GM23338 (cell line): ENCODE measurements at regions not wholly inside any gene's neighbourhood (a gene's known extent, or its start where the extent isn't known, plus 50 kb on each side); places are given as distances from the start of the nearest gene placed in this dataset.

Source experiments
- ATAC-seq: fragments of 200-7000 bp; cut with Tn5 transposase; 3 replicates; pipeline ENCODE4 v1.9.1; 2020
- DNase-seq: peaks from one replicate; pipeline ENCODE4 v3.0.0-alpha.2; 2015; ENCODE audit warnings: low spot score
- H2AFZ ChIP-seq: fragments of 200-600 bp; sonication (generic); 2 replicates; pipeline ENCODE4 v1.8.0; 2016; ENCODE audit warnings: antibody characterized with exemption, mild to moderate bottlenecking, moderate library complexity
- H3F3A ChIP-seq: fragments of 200-600 bp; sonication (generic); replicated peaks from 2 replicates; pipeline ENCODE4 v1.8.0; 2017; ENCODE audit warnings: antibody characterized with exemption, mixed run types, low read depth
- H3K27ac ChIP-seq: fragments of 200-600 bp; sonication (generic); 2 replicates; pipeline ENCODE4 v1.6.1; 2016; ENCODE audit warnings: low read depth
- H3K27me3 ChIP-seq: fragments of 200-600 bp; sonication (generic); 2 replicates; pipeline ENCODE4 v1.8.0; 2016; ENCODE audit warnings: mild to moderate bottlenecking, mixed run types, moderate library complexity; ENCODE audit not compliant: insufficient read depth
- H3K36me3 ChIP-seq: fragments of 200-600 bp; sonication (generic); 2 replicates; pipeline ENCODE4 v1.8.0; 2016; ENCODE audit warnings: mild to moderate bottlenecking; ENCODE audit not compliant: insufficient read depth
- H3K4me1 ChIP-seq: fragments of 200-600 bp; sonication (generic); 2 replicates; pipeline ENCODE4 v1.8.0; 2016; ENCODE audit warnings: mild to moderate bottlenecking, moderate library complexity; ENCODE audit not compliant: insufficient read depth
- H3K4me2 ChIP-seq: fragments of 200-600 bp; sonication (generic); 2 replicates; pipeline ENCODE4 v1.7.1; 2017; ENCODE audit warnings: mixed run types
- H3K4me3 ChIP-seq: fragments of 200-600 bp; sonication (generic); 2 replicates; pipeline ENCODE4 v1.6.1; 2016; ENCODE audit warnings: mixed run types
- H3K79me2 ChIP-seq: fragments of 200-600 bp; sonication (generic); replicated peaks from 2 replicates; pipeline ENCODE4 v1.8.0; 2017; ENCODE audit warnings: mild to moderate bottlenecking; ENCODE audit not compliant: insufficient read depth
- H3K9me2 ChIP-seq: fragments of 200-600 bp; sonication (generic); 2 replicates; pipeline ENCODE4 v1.8.0; 2017; ENCODE audit not compliant: insufficient read depth
- H4K20me1 ChIP-seq: fragments of 200-600 bp; sonication (generic); replicated peaks from 2 replicates; pipeline ENCODE4 v1.8.0; 2017; ENCODE audit warnings: mild to moderate bottlenecking; ENCODE audit not compliant: insufficient read depth
- H3K27ac Mint-ChIP-seq: 2 replicates; pipeline ENCODE4 v1.8.0; 2020; ENCODE audit warnings: inconsistent platforms, mild to moderate bottlenecking, moderate library complexity, mixed read lengths
- H3K27me3 Mint-ChIP-seq: 3 replicates; pipeline ENCODE4 v1.8.0; 2022; ENCODE audit warnings: low read depth, mild to moderate bottlenecking, moderate library complexity, mixed read lengths, inconsistent platforms; ENCODE audit not compliant: insufficient read depth, poor library complexity
- H3K36me3 Mint-ChIP-seq: 3 replicates; pipeline ENCODE4 v1.8.0; 2021; ENCODE audit warnings: low read depth, mild to moderate bottlenecking, inconsistent platforms, moderate library complexity, mixed read lengths
- H3K4me1 Mint-ChIP-seq: 3 replicates; pipeline ENCODE4 v1.8.0; 2020; ENCODE audit warnings: mild to moderate bottlenecking, inconsistent platforms, mixed read lengths
- H3K4me3 Mint-ChIP-seq: 3 replicates; pipeline ENCODE4 v1.8.0; 2021; ENCODE audit warnings: moderate library complexity, mild to moderate bottlenecking, inconsistent platforms, mixed read lengths
- H3K9me3 Mint-ChIP-seq: 3 replicates; pipeline ENCODE4 v1.8.0; 2020; ENCODE audit warnings: moderate library complexity, mild to moderate bottlenecking, inconsistent platforms, mixed read lengths
- CREB1 ChIP-seq: fragments of 250-450 bp; sonication (Bioruptor Pico); IDR thresholded peaks from 2 replicates; pipeline ENCODE4 v1.5.0; 2020; ENCODE audit warnings: low read depth, mild to moderate bottlenecking, moderate library complexity
- JUNB ChIP-seq: IDR thresholded peaks from one replicate; pipeline ENCODE4 v1.6.1; 2016; ENCODE audit warnings: antibody characterized with exemption; ENCODE audit not compliant: unreplicated experiment
- NANOG ChIP-seq: IDR thresholded peaks from 2 replicates; pipeline ENCODE4 v1.6.1; 2016; ENCODE audit warnings: antibody characterized with exemption, borderline replicate concordance
- POLR2AphosphoS5 ChIP-seq: IDR thresholded peaks from 2 replicates; pipeline ENCODE4 v1.6.1; 2016; ENCODE audit warnings: antibody characterized with exemption, low read depth
- STAT1 ChIP-seq: IDR thresholded peaks from one replicate; pipeline ENCODE4 v1.6.1; 2016; ENCODE audit warnings: antibody characterized with exemption; ENCODE audit not compliant: unreplicated experiment
- ZNF114 ChIP-seq: fragments of 250-450 bp; sonication (Bioruptor Pico); IDR thresholded peaks from 2 replicates; pipeline ENCODE4 v1.5.0; 2020; ENCODE audit warnings: mild to moderate bottlenecking, moderate library complexity
- ZNF462 ChIP-seq: fragments of 250-450 bp; sonication (Bioruptor Pico); IDR thresholded peaks from 2 replicates; pipeline ENCODE4 v1.5.0; 2020; ENCODE audit warnings: mild to moderate bottlenecking, moderate library complexity
- TF ChIP-seq, protein P1 (sequence below), 2 experiments: fragments of 200-600 bp in 1 of 2; sonication (generic) in 1 of 2; conservative IDR thresholded peaks; 2 replicates each; pipeline versions ENCODE4 v1.5.1 to v1.6.1; 2016 to 2017; ENCODE audit warnings: antibody characterized with exemption in 2 of 2, low read depth in 2 of 2, mild to moderate bottlenecking in 2 of 2, moderate library complexity in 1 of 2

- TF ChIP-seq ZNF462 (CRISPR knock-in tag) = no peak
- TF ChIP-seq NANOG = no peak
- TF ChIP-seq POLR2AphosphoS5 = no peak
- no peak for TF ChIP-seq CREB1 (CRISPR knock-in tag)
These were observed 69.7 kb upstream of the BMAL1 start (continued) for GRCh38 chr11:13207665-13208594.

DNA sequence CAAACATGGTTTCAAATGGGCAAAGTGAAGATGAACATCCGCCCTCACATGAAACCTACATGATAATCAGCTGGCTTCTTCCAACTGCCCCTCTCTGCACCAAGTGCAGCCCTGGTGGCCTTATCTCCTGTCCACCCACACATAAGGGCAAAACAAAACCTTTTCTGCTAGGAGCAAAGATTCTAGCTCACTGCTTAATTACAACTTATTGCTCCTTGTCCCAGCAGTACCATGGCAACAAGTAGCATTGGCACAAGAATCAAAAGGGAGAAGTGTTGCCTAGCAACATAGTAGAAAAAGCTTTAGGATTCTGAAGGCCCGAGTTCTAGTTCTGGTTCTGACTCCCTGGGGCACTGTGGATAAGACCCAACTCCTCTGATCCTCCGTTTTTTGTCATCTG lies 68.7 kb upstream of the BMAL1 start:
- no peak for ATAC-seq
- H3K79me2 ChIP-seq = no peaks in the 10 kb centered on the region
- 0 out of 2 replicates have a peak overlapping the region, but pooled peaks have one; percentile 69 for H3K4me2 ChIP-seq
- no peak for TF ChIP-seq POLR2AphosphoS5
- no peak for TF ChIP-seq CREB1 (CRISPR knock-in tag)
- TF ChIP-seq ZNF114 (CRISPR knock-in tag) = no peak
- TF ChIP-seq STAT1 = no peak
- TF ChIP-seq, protein P1, sequence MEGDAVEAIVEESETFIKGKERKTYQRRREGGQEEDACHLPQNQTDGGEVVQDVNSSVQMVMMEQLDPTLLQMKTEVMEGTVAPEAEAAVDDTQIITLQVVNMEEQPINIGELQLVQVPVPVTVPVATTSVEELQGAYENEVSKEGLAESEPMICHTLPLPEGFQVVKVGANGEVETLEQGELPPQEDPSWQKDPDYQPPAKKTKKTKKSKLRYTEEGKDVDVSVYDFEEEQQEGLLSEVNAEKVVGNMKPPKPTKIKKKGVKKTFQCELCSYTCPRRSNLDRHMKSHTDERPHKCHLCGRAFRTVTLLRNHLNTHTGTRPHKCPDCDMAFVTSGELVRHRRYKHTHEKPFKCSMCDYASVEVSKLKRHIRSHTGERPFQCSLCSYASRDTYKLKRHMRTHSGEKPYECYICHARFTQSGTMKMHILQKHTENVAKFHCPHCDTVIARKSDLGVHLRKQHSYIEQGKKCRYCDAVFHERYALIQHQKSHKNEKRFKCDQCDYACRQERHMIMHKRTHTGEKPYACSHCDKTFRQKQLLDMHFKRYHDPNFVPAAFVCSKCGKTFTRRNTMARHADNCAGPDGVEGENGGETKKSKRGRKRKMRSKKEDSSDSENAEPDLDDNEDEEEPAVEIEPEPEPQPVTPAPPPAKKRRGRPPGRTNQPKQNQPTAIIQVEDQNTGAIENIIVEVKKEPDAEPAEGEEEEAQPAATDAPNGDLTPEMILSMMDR (conservative IDR thresholded peaks at IDR 0.05; ENCODE audit: low read depth in 2 of 2) = no peak
- TF ChIP-seq JUNB = no peak

More for the DNA sequence above, 68.7 kb upstream of the BMAL1 start:
- H3K27ac Mint-ChIP-seq = no peak overlapping the region
- H3K4me3 Mint-ChIP-seq = no peak overlapping the region
- H3K4me1 ChIP-seq = peaks cover 23% of the 10 kb centered on the region
- no peaks in the 10 kb centered on the region for H3F3A ChIP-seq
- H3K27ac ChIP-seq = no peak overlapping the region
- no peaks in the 10 kb centered on the region for H3K9me3 Mint-ChIP-seq
- DNase-seq = no peak
- H3K36me3 ChIP-seq = no peaks in the 10 kb centered on the region
- H3K27me3 Mint-ChIP-seq = peaks cover 2% of the 10 kb centered on the region
- H3K9me2 ChIP-seq = no peaks in the 10 kb centered on the region
- H3K27me3 ChIP-seq = no peaks in the 10 kb centered on the region
- H3K4me3 ChIP-seq = no peak overlapping the region
- peak overlapping the region; percentile 93 for H2AFZ ChIP-seq
- H3K36me3 Mint-ChIP-seq = no peaks in the 10 kb centered on the region
- H4K20me1 ChIP-seq = no peaks in the 10 kb centered on the region
- H3K4me1 Mint-ChIP-seq = peaks cover 30% of the 10 kb centered on the region
